Testis (tissue), 2 donors: ENCODE measurements at regions not wholly inside any gene's neighbourhood (a gene's known extent, or its start where the extent isn't known, plus 50 kb on each side); places are given as distances from the start of the nearest gene placed in this dataset.

ENCODE experiments used
- DNase-seq: peaks from one replicate; pipeline ENCODE4 v3.0.0-alpha.2; 2019
- H3K27ac ChIP-seq, 2 donors: fragments of 200-600 bp; sonication (generic); one replicate each; pipeline ENCODE4 v1.5.1; 2019
- H3K27me3 ChIP-seq: fragments of 200-600 bp; sonication (generic); one replicate; pipeline ENCODE4 v1.5.1; 2019
- H3K36me3 ChIP-seq: fragments of 200-600 bp; sonication (generic); one replicate; pipeline ENCODE4 v1.5.1; 2017; ENCODE audit warnings: low read depth; ENCODE audit errors: missing control alignments
- H3K4me1 ChIP-seq: fragments of 200-600 bp; sonication (generic); one replicate; pipeline ENCODE4 v1.5.1; 2019
- H3K4me3 ChIP-seq, 2 donors: fragments of 200-600 bp; sonication (generic); one replicate each; pipeline ENCODE4 v1.5.1; 2017 to 2019
- H3K9me3 ChIP-seq: fragments of 200-600 bp; sonication (generic); one replicate; pipeline ENCODE4 v1.5.1; 2017
- POLR2A ChIP-seq: fragments of 450-650 bp; IDR thresholded peaks from one replicate; pipeline ENCODE4 v1.6.1; 2017; ENCODE audit warnings: antibody characterized with exemption, mild to moderate bottlenecking, moderate library complexity
- WGBS, 2 donors: methylation state at CpG; one replicate each; pipeline ENCODE4 v1.1.5; 2018; 5-methylcytosine and 5-hydroxymethylcytosine counted together
- intact Hi-C: fragments of 100-400 bp; cut with DNase I; formaldehyde crosslinking; loops from one replicate; pipeline ENCODE4 v1.15.1; 2023; ENCODE audit warnings: low total_unique reads
- TF ChIP-seq, protein P1 (sequence below), 3 experiments: fragments of 450-650 bp in 2 of 3; fragments of 200-600 bp in 1 of 3; sonication (generic) in 1 of 3; IDR thresholded peaks; one replicate each; pipeline ENCODE4 v1.5.1; 2016 to 2019; ENCODE audit warnings: antibody characterized with exemption in 3 of 3, mild to moderate bottlenecking in 2 of 3, moderate library complexity in 1 of 3

GRCh38 chr3:55167586-55168317 is 239.9 kb upstream of the LRTM1 start:
- no peak overlapping the region for H3K27ac ChIP-seq
- H3K4me3 ChIP-seq = no peak overlapping the region
- H3K27me3 ChIP-seq = no peaks in the 10 kb centered on the region
- TF ChIP-seq, protein P1, sequence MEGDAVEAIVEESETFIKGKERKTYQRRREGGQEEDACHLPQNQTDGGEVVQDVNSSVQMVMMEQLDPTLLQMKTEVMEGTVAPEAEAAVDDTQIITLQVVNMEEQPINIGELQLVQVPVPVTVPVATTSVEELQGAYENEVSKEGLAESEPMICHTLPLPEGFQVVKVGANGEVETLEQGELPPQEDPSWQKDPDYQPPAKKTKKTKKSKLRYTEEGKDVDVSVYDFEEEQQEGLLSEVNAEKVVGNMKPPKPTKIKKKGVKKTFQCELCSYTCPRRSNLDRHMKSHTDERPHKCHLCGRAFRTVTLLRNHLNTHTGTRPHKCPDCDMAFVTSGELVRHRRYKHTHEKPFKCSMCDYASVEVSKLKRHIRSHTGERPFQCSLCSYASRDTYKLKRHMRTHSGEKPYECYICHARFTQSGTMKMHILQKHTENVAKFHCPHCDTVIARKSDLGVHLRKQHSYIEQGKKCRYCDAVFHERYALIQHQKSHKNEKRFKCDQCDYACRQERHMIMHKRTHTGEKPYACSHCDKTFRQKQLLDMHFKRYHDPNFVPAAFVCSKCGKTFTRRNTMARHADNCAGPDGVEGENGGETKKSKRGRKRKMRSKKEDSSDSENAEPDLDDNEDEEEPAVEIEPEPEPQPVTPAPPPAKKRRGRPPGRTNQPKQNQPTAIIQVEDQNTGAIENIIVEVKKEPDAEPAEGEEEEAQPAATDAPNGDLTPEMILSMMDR (IDR thresholded peaks at IDR 0.05) = no peak
- no peak for TF ChIP-seq POLR2A
- H3K4me1 ChIP-seq = no peaks in the 10 kb centered on the region
- H3K36me3 ChIP-seq = no peaks in the 10 kb centered on the region
- no peaks in the 10 kb centered on the region for H3K9me3 ChIP-seq
- no peak for DNase-seq
- intact Hi-C loops = no loop called here
- 94 to 97% methylated on average over 4 of the region's 4 CpGs for WGBS, 2 donors

GRCh38 chr3:55166576-55167555 is 239.0 kb upstream of the LRTM1 start:
- DNase-seq = no peak

GRCh38 chr3:55165704-55166405 is 238.0 kb upstream of the LRTM1 start:
- intact Hi-C loops = no loop called here
- no peaks in the 10 kb centered on the region for H3K36me3 ChIP-seq
- no peaks in the 10 kb centered on the region for H3K9me3 ChIP-seq
- H3K27ac ChIP-seq = no peak overlapping the region
- 61 to 68% methylated on average over 6 of the region's 6 CpGs for WGBS, 2 donors
- no peak for DNase-seq
- no peaks in the 10 kb centered on the region for H3K4me1 ChIP-seq
- H3K27me3 ChIP-seq = no peaks in the 10 kb centered on the region
- TF ChIP-seq POLR2A = no peak
- TF ChIP-seq, protein P1 (IDR thresholded peaks at IDR 0.05) = no peak
- no peak overlapping the region for H3K4me3 ChIP-seq

More at GRCh38 chr3:55166576-55167555, 239.0 kb upstream of the LRTM1 start:
- Histone ChIP-seq H3K4me3 (no peak overlapping the region), H3K36me3 (no peaks in the 10 kb centered on the region), H3K9me3 (no peaks in the 10 kb centered on the region), H3K4me1 (no peaks in the 10 kb centered on the region), H3K27ac (no peak overlapping the region), H3K27me3 (no peaks in the 10 kb centered on the region)
- intact Hi-C loops = no loop called here
- 58 to 66% methylated on average over 5 of the region's 5 CpGs for WGBS, 2 donors
- TF ChIP-seq, protein P1 (IDR thresholded peaks at IDR 0.05) = no peak
- TF ChIP-seq POLR2A = no peak

DNA sequence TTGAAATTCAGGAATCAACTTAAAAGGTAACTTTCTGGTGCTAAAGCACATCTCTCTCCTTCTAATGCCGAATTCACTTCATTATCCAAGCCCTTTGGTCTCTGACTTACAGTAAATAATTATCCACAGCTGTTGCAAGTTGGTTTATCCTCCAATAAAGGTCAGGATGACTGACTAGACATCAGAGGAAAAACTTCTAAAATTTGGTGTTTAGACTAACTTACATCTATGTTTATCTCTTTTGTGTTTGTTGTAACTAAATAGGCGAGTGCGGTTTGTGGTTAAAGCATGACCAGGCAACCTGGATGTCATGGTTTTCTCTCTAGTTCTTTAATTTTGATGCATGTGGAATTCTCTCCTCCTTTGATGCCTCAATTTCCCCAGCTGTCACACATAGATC is 237.4 kb upstream of the LRTM1 start:
- no peak for TF ChIP-seq POLR2A
- TF ChIP-seq, protein P1 (IDR thresholded peaks at IDR 0.05) = no peak
- DNase-seq = no peak
- Histone ChIP-seq H3K4me3 (no peak overlapping the region), H3K27ac (no peak overlapping the region), H3K9me3 (no peaks in the 10 kb centered on the region), H3K4me1 (no peaks in the 10 kb centered on the region), H3K27me3 (no peaks in the 10 kb centered on the region), H3K36me3 (no peaks in the 10 kb centered on the region)
- intact Hi-C loops = no loop called here
- 83 to 92% methylated on average over 3 of the region's 3 CpGs for WGBS, 2 donors
